Liver (tissue), 8 donors: ENCODE measurements at regions not wholly inside any gene's neighbourhood (a gene's known extent, or its start where the extent isn't known, plus 50 kb on each side); places are given as distances from the start of the nearest gene placed in this dataset.

Experiments
- DNase-seq: peaks from one replicate; pipeline ENCODE4 v3.0.0-alpha.2; 2017; ENCODE audit warnings: low spot score
- H3K27ac ChIP-seq, 2 donors: one replicate each; pipeline ENCODE4 v1.7.0; 2013; ENCODE audit warnings: inconsistent platforms in 2 of 2, low read length in 2 of 2, control low read depth in 1 of 2, low read depth in 1 of 2, mild to moderate bottlenecking in 1 of 2
- H3K27me3 ChIP-seq, 4 donors: one replicate each; pipeline versions ENCODE4 v1.6.1 to v1.7.0; 2013; ENCODE audit warnings: low read length in 3 of 4, inconsistent platforms in 1 of 4, mild to moderate bottlenecking in 1 of 4, moderate library complexity in 1 of 4; ENCODE audit not compliant: control insufficient read depth in 4 of 4, insufficient read depth in 4 of 4
- H3K36me3 ChIP-seq, 4 donors: one replicate each; pipeline versions ENCODE4 v1.6.1 to v1.7.0; 2013; ENCODE audit warnings: low read length in 3 of 4, mild to moderate bottlenecking in 3 of 4, low read depth in 1 of 4, moderate library complexity in 1 of 4; ENCODE audit not compliant: control insufficient read depth in 4 of 4, insufficient read depth in 3 of 4
- H3K4me1 ChIP-seq, 4 donors: one replicate each; pipeline versions ENCODE4 v1.6.1 to v1.7.0; 2013; ENCODE audit warnings: low read length in 3 of 4, mild to moderate bottlenecking in 3 of 4, moderate library complexity in 1 of 4; ENCODE audit not compliant: control insufficient read depth in 4 of 4, insufficient read depth in 4 of 4
- H3K4me3 ChIP-seq, 3 donors: one replicate each; pipeline versions ENCODE4 v1.6.1 to v1.7.0; 2013; ENCODE audit warnings: low read length in 3 of 3, control low read depth in 1 of 3, low read depth in 1 of 3, mild to moderate bottlenecking in 1 of 3
- H3K9ac ChIP-seq, 2 donors: one replicate each; pipeline ENCODE4 v1.7.0; 2013; ENCODE audit warnings: low read length in 2 of 2, mild to moderate bottlenecking in 2 of 2, moderate library complexity in 2 of 2, control low read depth in 1 of 2, low read depth in 1 of 2
- H3K9me3 ChIP-seq, 4 donors: one replicate each; pipeline versions ENCODE4 v1.6.1 to v1.7.0; 2013; ENCODE audit warnings: low read length in 3 of 4; ENCODE audit not compliant: control insufficient read depth in 4 of 4
- EGR1 ChIP-seq, 2 donors: IDR thresholded peaks; 2 replicates each; pipeline ENCODE4 v1.6.1; 2016 to 2018; ENCODE audit warnings: antibody characterized with exemption in 2 of 2, low read depth in 2 of 2
- FOXA1 ChIP-seq: IDR thresholded peaks from 2 replicates; pipeline ENCODE4 v1.6.1; 2016; ENCODE audit warnings: antibody characterized with exemption
- FOXA2 ChIP-seq: IDR thresholded peaks from 2 replicates; pipeline ENCODE4 v1.6.1; 2016; ENCODE audit warnings: antibody characterized with exemption
- GABPA ChIP-seq, 2 donors: IDR thresholded peaks in 1 of 2; conservative IDR thresholded peaks in 1 of 2; 2 replicates each; pipeline ENCODE4 v1.6.1; 2016; ENCODE audit warnings: antibody characterized with exemption in 2 of 2, mild to moderate bottlenecking in 1 of 2, moderate library complexity in 1 of 2
- HNF4A ChIP-seq, 2 donors: conservative IDR thresholded peaks; 2 replicates each; pipeline ENCODE4 v1.6.1; 2016; ENCODE audit warnings: antibody characterized with exemption in 2 of 2, mild to moderate bottlenecking in 2 of 2
- HNF4G ChIP-seq: IDR thresholded peaks from 2 replicates; pipeline ENCODE4 v1.6.1; 2016; ENCODE audit warnings: antibody characterized with exemption
- JUND ChIP-seq, 2 donors: IDR thresholded peaks; 2 replicates each; pipeline ENCODE4 v1.6.1; 2016; ENCODE audit warnings: antibody characterized with exemption in 2 of 2
- NR2F2 ChIP-seq: IDR thresholded peaks from 2 replicates; pipeline ENCODE4 v1.6.1; 2016; ENCODE audit warnings: antibody characterized with exemption
- RAD21 ChIP-seq, 2 donors: IDR thresholded peaks; 2 replicates each; pipeline ENCODE4 v1.6.1; 2016; ENCODE audit warnings: antibody characterized with exemption in 2 of 2, mild to moderate bottlenecking in 2 of 2
- RXRA ChIP-seq, 2 donors: IDR thresholded peaks; 2 replicates each; pipeline ENCODE4 v1.6.1; 2017 to 2018; ENCODE audit warnings: antibody characterized with exemption in 2 of 2, mild to moderate bottlenecking in 1 of 2
- SP1 ChIP-seq: IDR thresholded peaks from 2 replicates; pipeline ENCODE4 v1.6.1; 2018; ENCODE audit warnings: antibody characterized with exemption, mild to moderate bottlenecking
- TAF1 ChIP-seq: conservative IDR thresholded peaks from 2 replicates; pipeline ENCODE4 v1.6.1; 2016; ENCODE audit warnings: antibody characterized with exemption, mild to moderate bottlenecking
- YY1 ChIP-seq: IDR thresholded peaks from 2 replicates; pipeline ENCODE4 v1.6.1; 2016; ENCODE audit warnings: antibody characterized with exemption, mild to moderate bottlenecking
- WGBS: extraction: QIAGEN DNeasy Blood & Tissue Kit; methylation state at CpG from one replicate; pipeline ENCODE4 v1.1.7; 2013; 5-methylcytosine and 5-hydroxymethylcytosine counted together
- TF ChIP-seq, protein P1 (sequence below): IDR thresholded peaks from 2 replicates; pipeline ENCODE4 v1.6.1; 2016; ENCODE audit warnings: antibody characterized with exemption
- TF ChIP-seq, protein P2 (sequence below): IDR thresholded peaks from 2 replicates; pipeline ENCODE4 v1.6.1; 2016; ENCODE audit warnings: antibody characterized with exemption, mild to moderate bottlenecking
- TF ChIP-seq, protein P3 (sequence below): IDR thresholded peaks from 2 replicates; pipeline ENCODE4 v1.6.1; 2016; ENCODE audit warnings: antibody characterized with exemption
- TF ChIP-seq, protein P4 (sequence below): fragments of 150-350 bp; IDR thresholded peaks from 2 replicates; pipeline ENCODE4 v1.5.1; 2017; ENCODE audit warnings: improper control_type of control experiment, low read depth, low read length; ENCODE audit not compliant: missing input control
- TF ChIP-seq, protein P5 (sequence below): IDR thresholded peaks from 2 replicates; pipeline ENCODE4 v1.6.1; 2016; ENCODE audit warnings: antibody characterized with exemption
- donor health status: healthy.
- donor health status: healthy.
- donor health status: healthy.
- donor health status: healthy.
- donor health status: healthy.

DNA sequence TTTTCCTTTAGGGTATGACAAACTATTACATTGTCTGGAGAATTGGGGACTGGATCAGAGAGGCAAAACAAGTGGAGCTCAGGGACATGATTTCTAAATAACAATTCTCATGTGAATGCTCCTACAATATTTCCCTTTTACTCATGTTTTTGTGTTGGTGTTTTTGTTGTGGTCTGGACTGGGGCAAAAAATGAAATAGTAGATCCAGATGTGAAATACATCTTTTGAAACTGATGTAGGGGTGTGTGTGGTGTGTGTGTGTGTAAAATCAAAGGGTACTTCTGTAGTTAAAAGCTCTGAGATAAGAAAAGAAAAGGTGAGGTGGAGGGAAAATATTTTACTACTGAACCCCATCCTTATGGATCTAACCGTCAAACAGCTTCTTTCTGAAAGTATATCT, 188.4 kb upstream of the RPL34 start (continued):
- TF ChIP-seq, protein P1, sequence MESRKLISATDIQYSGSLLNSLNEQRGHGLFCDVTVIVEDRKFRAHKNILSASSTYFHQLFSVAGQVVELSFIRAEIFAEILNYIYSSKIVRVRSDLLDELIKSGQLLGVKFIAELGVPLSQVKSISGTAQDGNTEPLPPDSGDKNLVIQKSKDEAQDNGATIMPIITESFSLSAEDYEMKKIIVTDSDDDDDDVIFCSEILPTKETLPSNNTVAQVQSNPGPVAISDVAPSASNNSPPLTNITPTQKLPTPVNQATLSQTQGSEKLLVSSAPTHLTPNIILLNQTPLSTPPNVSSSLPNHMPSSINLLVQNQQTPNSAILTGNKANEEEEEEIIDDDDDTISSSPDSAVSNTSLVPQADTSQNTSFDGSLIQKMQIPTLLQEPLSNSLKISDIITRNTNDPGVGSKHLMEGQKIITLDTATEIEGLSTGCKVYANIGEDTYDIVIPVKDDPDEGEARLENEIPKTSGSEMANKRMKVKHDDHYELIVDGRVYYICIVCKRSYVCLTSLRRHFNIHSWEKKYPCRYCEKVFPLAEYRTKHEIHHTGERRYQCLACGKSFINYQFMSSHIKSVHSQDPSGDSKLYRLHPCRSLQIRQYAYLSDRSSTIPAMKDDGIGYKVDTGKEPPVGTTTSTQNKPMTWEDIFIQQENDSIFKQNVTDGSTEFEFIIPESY: no peak
- TF ChIP-seq HNF4G (no peak), FOXA2 (no peak), TAF1 (no peak), JUND (IDR thresholded peaks at IDR 0.05) (no peak)

DNA sequence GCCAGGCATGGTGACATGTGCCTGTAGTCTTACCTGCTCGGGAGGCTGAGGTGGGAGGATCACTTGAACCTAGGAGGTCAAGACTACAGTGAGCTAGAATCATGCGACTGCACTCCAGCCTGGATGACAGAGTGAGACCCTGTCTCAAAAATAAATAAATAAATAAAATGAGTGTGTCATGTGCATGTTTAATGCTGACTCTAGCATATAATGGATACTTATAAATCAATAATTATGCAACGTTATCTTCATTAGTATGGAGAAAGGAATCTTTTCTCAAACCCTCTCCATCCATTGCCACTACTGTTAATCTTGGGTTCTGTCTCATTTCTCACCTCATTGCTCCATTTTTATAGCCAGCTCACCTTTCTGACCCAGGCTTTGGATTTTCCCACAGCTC, 189.5 kb upstream of the RPL34 start:
- 80% methylated on average over 3 of the region's 3 CpGs for whole genome bisulfite sequencing
- no peak for DNase-seq
- Histone ChIP-seq H3K9me3 (no peaks in the 10 kb centered on the region), H3K4me3 (no peak overlapping the region), H3K4me1 (no peaks in the 10 kb centered on the region), H3K27ac (no peak overlapping the region), H3K9ac (no peak overlapping the region), H3K36me3 (no peaks in the 10 kb centered on the region), H3K27me3 (no peaks in the 10 kb centered on the region)
- TF ChIP-seq GABPA (IDR thresholded peaks at IDR 0.05 in 1 of 2, conservative IDR thresholded peaks at IDR 0.05 in 1 of 2): no peak
- TF ChIP-seq HNF4G: no peak
- TF ChIP-seq, protein P2, sequence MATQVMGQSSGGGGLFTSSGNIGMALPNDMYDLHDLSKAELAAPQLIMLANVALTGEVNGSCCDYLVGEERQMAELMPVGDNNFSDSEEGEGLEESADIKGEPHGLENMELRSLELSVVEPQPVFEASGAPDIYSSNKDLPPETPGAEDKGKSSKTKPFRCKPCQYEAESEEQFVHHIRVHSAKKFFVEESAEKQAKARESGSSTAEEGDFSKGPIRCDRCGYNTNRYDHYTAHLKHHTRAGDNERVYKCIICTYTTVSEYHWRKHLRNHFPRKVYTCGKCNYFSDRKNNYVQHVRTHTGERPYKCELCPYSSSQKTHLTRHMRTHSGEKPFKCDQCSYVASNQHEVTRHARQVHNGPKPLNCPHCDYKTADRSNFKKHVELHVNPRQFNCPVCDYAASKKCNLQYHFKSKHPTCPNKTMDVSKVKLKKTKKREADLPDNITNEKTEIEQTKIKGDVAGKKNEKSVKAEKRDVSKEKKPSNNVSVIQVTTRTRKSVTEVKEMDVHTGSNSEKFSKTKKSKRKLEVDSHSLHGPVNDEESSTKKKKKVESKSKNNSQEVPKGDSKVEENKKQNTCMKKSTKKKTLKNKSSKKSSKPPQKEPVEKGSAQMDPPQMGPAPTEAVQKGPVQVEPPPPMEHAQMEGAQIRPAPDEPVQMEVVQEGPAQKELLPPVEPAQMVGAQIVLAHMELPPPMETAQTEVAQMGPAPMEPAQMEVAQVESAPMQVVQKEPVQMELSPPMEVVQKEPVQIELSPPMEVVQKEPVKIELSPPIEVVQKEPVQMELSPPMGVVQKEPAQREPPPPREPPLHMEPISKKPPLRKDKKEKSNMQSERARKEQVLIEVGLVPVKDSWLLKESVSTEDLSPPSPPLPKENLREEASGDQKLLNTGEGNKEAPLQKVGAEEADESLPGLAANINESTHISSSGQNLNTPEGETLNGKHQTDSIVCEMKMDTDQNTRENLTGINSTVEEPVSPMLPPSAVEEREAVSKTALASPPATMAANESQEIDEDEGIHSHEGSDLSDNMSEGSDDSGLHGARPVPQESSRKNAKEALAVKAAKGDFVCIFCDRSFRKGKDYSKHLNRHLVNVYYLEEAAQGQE: no peak
- no peak for TF ChIP-seq FOXA2
- no peak for TF ChIP-seq RAD21 (IDR thresholded peaks at IDR 0.05)
- TF ChIP-seq, protein P1: no peak
- TF ChIP-seq YY1: no peak
- no peak for TF ChIP-seq RXRA (IDR thresholded peaks at IDR 0.05)
- TF ChIP-seq TAF1: no peak
- no peak for TF ChIP-seq NR2F2
- TF ChIP-seq, protein P3, sequence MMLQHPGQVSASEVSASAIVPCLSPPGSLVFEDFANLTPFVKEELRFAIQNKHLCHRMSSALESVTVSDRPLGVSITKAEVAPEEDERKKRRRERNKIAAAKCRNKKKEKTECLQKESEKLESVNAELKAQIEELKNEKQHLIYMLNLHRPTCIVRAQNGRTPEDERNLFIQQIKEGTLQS: no peak
- TF ChIP-seq EGR1 (IDR thresholded peaks at IDR 0.05; ENCODE audit: low read depth in 2 of 2): no peak
- TF ChIP-seq HNF4A (conservative IDR thresholded peaks at IDR 0.05): no peak
- no peak for TF ChIP-seq SP1
- TF ChIP-seq FOXA1: no peak
- TF ChIP-seq, protein P4, sequence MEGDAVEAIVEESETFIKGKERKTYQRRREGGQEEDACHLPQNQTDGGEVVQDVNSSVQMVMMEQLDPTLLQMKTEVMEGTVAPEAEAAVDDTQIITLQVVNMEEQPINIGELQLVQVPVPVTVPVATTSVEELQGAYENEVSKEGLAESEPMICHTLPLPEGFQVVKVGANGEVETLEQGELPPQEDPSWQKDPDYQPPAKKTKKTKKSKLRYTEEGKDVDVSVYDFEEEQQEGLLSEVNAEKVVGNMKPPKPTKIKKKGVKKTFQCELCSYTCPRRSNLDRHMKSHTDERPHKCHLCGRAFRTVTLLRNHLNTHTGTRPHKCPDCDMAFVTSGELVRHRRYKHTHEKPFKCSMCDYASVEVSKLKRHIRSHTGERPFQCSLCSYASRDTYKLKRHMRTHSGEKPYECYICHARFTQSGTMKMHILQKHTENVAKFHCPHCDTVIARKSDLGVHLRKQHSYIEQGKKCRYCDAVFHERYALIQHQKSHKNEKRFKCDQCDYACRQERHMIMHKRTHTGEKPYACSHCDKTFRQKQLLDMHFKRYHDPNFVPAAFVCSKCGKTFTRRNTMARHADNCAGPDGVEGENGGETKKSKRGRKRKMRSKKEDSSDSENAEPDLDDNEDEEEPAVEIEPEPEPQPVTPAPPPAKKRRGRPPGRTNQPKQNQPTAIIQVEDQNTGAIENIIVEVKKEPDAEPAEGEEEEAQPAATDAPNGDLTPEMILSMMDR: no peak
- TF ChIP-seq JUND (IDR thresholded peaks at IDR 0.05): no peak
- TF ChIP-seq, protein P5, sequence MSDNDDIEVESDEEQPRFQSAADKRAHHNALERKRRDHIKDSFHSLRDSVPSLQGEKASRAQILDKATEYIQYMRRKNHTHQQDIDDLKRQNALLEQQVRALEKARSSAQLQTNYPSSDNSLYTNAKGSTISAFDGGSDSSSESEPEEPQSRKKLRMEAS: no peak
